HG02798 (cell line): ENCODE measurements at regions not wholly inside any gene's neighbourhood (a gene's known extent, or its start where the extent isn't known, plus 50 kb on each side); places are given as distances from the start of the nearest gene placed in this dataset.

Experiments used
- ATAC-seq: cut with Tn5 transposase; IDR thresholded peaks from one replicate; pipeline ENCODE4 v1.9.1; 2021; ENCODE audit warnings: mild to moderate bottlenecking; ENCODE audit not compliant: unreplicated experiment, poor library complexity

GRCh38 chr20:53752583-53752970 lies 158.9 kb upstream of the ZNF217 start:
- no peak for ATAC-seq

GRCh38 chr20:53751620-53752318 lies 158.1 kb upstream of the ZNF217 start:
- no peak for ATAC-seq

DNA sequence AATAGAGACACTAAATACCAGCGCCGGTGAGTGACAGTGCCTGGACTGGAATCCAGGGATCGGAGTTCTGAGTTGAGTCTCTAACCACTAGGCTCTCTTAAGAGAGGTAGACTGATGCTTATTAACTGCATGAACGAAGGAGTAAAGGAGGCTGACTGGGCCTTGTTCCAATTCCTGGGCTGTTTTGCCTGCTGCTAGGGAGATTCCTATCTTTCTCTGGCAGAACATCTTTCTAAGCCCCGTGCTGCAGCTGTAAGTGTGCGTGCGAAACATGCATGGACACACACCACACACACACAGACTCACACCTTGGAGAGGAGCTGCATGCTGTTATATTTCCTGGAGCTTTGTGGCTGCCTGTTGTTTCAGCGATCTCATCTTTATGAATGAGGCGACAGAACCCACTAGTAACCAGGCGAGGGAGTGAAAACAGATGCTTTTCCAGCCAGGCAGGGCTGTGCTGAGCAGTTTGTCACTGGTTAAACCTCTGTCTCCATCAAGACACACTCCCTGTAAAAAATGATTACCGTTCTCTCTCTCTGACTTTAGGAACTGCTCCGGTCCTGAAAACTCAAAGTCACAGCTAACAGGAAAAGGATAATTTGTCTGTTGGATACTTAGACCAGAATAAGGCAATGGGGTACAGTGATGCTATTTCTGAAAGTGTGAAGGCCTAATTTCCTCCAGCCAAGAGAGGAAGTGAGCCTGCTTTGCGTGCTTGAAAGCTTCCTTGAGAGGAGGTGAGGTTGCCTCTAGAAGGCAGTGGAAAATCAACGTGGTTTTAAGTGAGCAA lies 157.4 kb upstream of the ZNF217 start:
- peak; percentile 78 for ATAC-seq

- ATAC-seq = no peak
Measured at GRCh38 chr20:53749499-53749898, 155.9 kb upstream of the ZNF217 start.

- no peak for ATAC-seq
Measured at GRCh38 chr20:53748821-53749421, 155.3 kb upstream of the ZNF217 start.

- ATAC-seq = no peak
Measured at GRCh38 chr20:53748176-53748575, 154.5 kb upstream of the ZNF217 start.

DNA sequence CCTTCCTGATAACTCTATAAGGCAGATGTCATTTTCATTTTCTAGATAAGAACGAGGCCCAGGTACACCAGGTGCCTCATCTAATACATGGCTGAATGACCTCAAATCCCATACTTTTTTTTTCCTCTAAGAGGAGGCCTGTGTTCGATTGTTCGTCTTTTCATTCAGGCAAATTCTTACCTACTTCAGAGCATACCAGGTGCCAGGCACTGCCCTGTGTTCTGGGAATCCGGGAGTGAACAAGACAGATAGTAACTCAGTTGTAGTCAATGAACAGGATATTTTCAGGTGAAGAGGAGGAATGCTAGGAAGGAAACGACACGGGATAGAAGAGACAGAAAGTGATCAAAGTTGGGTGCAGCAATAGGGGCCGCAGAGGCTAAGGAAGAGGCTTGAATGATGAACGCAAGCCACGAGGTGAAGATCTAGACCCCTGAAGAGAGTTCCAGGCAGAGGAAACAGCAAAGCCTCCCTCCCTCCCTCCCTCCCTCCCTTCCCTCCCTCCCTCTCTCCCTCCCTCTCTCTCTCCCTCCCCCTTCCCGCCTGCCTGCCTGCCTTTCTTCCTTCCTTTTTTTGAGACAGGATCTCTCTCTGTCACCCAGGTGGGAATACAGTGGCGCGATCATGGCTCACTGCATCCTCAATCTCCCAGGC lies 150.1 kb upstream of the ZNF217 start:
- ATAC-seq = no peak

- no peak for ATAC-seq
Measured at GRCh38 chr20:53742685-53743081, 149.0 kb upstream of the ZNF217 start.

- no peak for ATAC-seq
Measured at GRCh38 chr20:53741726-53742028, 148.0 kb upstream of the ZNF217 start.

DNA sequence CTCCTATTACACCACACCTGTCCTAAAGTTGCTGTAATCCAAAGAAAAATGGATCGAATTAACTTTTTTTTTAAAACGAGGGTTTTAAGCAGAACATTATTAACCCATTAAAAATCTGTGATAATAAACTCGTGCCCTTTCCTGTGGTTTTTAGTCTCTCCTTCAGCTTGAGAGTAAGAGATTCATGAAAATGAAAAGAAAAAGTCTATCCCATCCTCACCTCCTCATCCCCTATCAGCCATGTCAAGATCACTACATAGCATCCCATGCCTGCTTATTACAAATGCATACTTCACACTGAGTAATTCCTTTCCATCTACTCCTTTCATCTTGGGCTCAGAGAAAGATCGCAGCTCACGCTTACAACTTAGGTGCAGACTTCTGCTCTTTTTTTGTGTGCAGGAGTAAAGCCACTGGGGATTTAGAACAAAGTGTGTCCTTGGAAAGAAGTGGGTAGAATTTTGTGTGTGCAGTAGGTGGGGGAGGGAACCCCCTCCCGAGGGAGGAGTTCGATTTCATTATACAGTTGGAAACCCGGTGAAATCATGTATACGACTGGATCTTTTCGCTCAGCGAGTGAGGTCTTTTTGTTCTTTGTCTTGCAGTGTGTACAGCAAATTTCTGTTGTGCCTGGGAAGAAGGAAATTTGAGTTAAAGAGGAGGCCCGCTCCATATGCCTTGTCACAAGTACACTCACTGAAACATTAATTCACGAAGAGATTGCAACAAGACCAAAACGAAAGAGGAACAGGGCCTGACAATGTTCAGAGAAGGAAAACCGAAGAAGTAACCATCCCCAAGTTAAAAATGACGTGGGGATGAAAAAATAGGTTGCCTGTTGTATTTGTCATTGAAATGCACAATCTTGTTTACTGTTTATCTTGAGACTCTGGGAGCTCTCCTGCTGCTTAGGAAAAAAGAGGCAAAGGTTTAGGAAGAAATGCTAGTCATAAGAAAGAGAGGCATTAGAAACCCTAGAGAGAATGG lies 146.5 kb upstream of the ZNF217 start:
- peak; percentile 56 for ATAC-seq

GRCh38 chr20:53738945-53739798 lies 145.5 kb upstream of the ZNF217 start:
- ATAC-seq = no peak

GRCh38 chr20:53738039-53738944 lies 144.7 kb upstream of the ZNF217 start:
- ATAC-seq = no peak

GRCh38 chr20:53737396-53738038 lies 143.9 kb upstream of the ZNF217 start:
- no peak for ATAC-seq

DNA sequence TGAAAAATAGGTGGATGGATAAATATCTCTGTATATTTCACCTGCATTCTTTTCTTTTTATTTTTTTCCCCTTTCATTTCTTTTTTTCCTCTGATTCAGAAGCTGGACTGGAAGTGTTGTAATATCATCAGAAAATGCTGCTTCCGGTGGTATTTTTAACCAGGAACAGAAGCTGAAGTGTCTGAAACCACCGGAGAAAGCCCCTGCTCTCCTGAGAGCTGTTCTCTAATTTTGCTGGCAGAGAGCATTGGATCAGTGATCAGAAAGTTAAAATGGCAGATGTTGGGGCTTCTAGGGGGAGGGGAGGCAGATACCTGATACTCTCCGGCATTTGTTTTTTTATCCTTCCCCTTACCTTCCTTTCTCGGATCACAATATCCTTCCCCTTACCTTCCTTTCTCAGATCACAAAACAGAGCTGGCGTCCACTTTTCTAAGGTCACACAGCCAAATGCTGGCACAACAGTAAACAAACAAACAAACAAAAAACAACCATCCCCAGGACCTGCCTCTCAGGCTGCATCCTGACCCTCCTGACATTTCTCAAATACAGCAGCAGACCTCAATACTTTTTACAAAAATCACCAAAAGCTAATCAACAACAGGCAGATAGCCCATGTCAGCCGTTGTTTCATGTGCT lies 143.2 kb upstream of the ZNF217 start:
- peak; percentile 34 for ATAC-seq

DNA sequence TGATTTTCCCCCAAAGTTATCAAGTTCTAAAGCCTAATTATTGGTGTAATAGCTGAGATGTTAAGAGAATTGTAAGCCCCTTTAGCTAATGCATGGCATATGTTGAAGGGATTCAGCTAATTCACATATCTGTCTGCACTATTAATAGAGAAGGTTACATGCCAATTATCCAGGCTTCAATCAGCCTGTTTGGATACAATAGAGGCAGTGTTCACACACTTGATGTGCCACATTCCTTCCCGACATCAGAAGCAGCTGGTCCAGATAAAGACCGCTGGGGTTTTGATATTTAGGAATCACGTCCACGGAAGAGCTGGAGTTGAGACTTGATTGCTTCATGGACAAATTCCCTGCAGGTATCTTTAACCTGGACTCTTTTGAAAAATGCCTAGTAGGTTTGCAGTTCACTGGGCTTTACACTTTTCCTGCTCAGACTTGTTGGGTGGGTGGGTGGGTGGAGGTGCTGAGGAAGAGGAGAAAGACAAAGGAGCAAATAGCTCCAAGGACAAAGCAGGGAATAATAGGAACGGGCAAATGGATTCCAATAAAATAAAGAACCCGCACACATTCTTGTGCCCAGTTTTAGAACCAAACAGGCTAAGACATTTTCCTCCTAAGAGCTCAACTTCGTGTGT lies 142.6 kb upstream of the ZNF217 start:
- ATAC-seq = no peak

DNA sequence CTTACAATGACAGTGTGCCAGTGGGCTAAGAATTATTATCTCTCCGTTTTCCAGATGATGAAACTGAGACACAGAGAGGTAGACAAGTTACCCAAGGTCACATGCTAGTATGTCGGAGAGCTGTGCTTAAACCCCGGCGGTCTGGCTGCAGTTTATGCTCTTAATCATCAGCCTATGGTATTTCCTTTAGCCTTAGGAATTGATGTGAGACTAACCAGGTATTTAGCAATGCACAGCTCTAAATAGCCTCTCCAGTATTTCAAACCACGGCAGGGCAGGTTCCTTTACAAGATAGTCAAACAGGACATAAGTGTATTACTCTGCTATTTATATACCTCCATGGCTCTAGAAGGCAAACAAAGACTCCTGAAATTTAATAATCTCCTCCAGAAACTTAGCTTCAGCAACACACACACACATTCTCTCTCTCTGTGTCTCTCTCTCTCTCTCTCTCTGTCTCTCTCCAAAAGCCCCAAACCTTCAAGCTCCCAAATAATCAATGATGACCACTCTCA lies 142.0 kb upstream of the ZNF217 start:
- ATAC-seq = no peak
